ENCODE measurements at regions not wholly inside any gene's neighbourhood (a gene's known extent, or its start where the extent isn't known, plus 50 kb on each side); places are given as distances from the start of the nearest gene placed in this dataset.

- TF ChIP-seq ZNF687 (CRISPR knock-in tag; IDR thresholded peaks at IDR 0.05) (peak; percentile 56), ZNF362 (CRISPR knock-in tag; IDR thresholded peaks at IDR 0.05; ENCODE audit: borderline replicate concordance) (peak; percentile 52; the same call in 1 of the 2 replicates), ZNF589 (CRISPR knock-in tag; conservative IDR thresholded peaks at IDR 0.05) (no peak), ZNF24 (IDR thresholded peaks at IDR 0.05) (no peak), BRD4 (CRISPR knock-in tag; IDR thresholded peaks at IDR 0.05) (no peak), TAF1 (CRISPR knock-in tag; IDR thresholded peaks at IDR 0.05) (no peak), HOXD1 (CRISPR knock-in tag; IDR thresholded peaks at IDR 0.05) (no peak), TMF1 (CRISPR knock-in tag; IDR thresholded peaks at IDR 0.05; ENCODE audit: low read depth) (no peak), CBFB (CRISPR knock-in tag; IDR thresholded peaks at IDR 0.05) (no peak), PAXIP1 (CRISPR knock-in tag; conservative IDR thresholded peaks at IDR 0.05) (0 out of 2 replicates have a peak, but pooled peaks have one; percentile 4), PTBP1 (IDR thresholded peaks at IDR 0.05; ENCODE audit: low read depth, low read length, poor library complexity, severe bottlenecking) (no peak), HNF4G (IDR thresholded peaks at IDR 0.05; ENCODE audit: borderline replicate concordance, low read depth, low read length) (no peak), HNF4G (CRISPR knock-in tag; IDR thresholded peaks at IDR 0.05; ENCODE audit: borderline replicate concordance, low read depth) (no peak), NFRKB (IDR thresholded peaks at IDR 0.05) (no peak), SUZ12 (IDR thresholded peaks at IDR 0.05; ENCODE audit: low read depth, low read length) (no peak), KDM5A (IDR thresholded peaks at IDR 0.05; ENCODE audit: borderline replicate concordance, low read length) (no peak), HOXA5 (CRISPR knock-in tag; IDR thresholded peaks at IDR 0.05) (0 out of 2 replicates have a peak, but pooled peaks have one; percentile 24)
Observed at GRCh38 chr14:105944632-105945610, 418.5 kb downstream of the TMEM121 start (continued).

All from HepG2 (cell line).